ENCODE measurements at regions not wholly inside any gene's neighbourhood (a gene's known extent, or its start where the extent isn't known, plus 50 kb on each side); places are given as distances from the start of the nearest gene placed in this dataset.
"Not testable (repeated sequence)": the region's sequence is repeated elsewhere in the genome, so short reads cannot be mapped to it uniquely, and the experiment has no call there.

DNA sequence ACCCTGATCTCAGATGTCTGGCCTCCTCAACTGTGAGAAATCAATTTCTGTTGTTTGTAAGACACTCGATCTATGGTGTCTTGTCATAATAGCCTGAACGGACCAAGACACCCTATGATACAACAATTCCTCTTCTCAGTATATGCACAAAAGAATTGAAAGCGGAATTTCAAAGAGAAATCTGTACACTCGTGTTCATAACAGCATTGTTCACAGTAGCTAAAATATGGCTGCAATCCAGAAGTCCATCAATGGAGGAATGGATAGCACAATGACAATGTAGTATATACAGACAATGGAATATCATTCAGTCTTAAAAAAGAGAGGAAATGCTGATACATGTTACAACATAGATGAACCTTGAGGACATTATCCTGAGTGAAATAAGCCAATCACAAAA is 354.6 kb downstream of the SFMBT2 start:
- no peak for DNase-seq

- DNase-seq, result no peak
These were observed 355.9 kb downstream of the SFMBT2 start for GRCh38 chr10:7054915-7055314.

DNA sequence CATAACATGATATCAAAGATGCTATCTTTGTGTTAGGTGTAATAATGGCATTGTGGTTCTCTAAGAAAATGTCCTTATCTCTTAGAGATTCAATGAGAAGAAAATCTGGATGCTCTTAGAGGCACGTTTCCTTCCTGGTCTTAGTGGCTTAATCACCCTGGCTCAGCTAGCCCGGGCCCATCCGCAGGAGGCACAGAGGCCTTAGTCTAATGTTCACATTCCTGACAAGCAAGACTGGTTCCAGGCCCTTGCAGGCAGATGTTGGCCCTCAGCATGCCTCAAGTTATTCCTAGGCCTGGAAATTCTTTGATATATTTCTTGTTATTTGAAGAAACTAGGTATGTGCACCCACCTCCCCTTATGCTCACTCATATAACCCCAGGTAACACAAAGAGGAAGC is 357.6 kb downstream of the SFMBT2 start:
- no peak for DNase-seq

DNA sequence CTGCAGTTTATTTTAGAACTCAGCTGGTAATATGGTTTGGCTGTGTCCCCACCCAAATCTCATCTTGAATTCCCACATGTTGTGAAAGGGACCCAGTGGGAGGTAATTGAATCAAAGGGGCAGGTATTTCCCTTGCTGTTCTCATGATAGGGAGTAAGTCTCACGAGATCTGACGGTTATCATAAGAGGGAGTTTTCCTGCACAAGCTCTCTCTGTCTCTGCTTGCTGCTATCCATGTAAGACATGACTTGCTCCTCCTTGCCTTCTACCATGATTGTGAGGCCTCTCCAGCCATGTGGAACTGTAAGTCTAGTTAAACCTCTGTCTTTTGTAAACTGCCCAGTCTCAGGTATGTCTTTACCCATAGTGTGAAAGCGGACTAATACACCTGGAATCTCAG is 360.8 kb downstream of the SFMBT2 start:
- DNase-seq, result not testable (repeated sequence)

- no peak for DNase-seq
These were observed 362.8 kb downstream of the SFMBT2 start for GRCh38 chr10:7048061-7048460.

DNA sequence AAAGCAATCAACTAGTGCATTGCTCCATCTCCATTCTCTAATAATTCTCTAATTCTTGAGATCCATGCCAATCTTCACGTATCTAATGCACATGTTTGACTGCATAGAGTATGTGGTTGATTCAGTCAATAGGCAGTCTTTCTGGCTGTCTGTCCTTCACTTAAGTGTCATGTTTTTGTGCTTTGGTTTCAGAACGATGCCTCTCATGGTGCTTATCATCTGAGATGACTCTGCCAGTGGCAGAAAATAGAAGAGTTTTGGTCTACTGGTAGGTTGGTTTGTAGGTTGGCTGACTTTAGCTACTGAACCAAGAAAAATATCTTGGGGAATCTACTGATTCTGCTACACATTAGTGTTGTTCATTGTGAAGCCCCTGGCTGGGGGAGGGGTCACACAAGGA is 364.2 kb downstream of the SFMBT2 start:
- no peak for DNase-seq

- DNase-seq, result no peak
These were observed 364.8 kb downstream of the SFMBT2 start for GRCh38 chr10:7045891-7046599.

GRCh38 chr10:7043055-7043653 is 367.7 kb downstream of the SFMBT2 start:
- no peak for DNase-seq

GRCh38 chr10:7042419-7043054 is 368.3 kb downstream of the SFMBT2 start:
- DNase-seq, result no peak

DNA sequence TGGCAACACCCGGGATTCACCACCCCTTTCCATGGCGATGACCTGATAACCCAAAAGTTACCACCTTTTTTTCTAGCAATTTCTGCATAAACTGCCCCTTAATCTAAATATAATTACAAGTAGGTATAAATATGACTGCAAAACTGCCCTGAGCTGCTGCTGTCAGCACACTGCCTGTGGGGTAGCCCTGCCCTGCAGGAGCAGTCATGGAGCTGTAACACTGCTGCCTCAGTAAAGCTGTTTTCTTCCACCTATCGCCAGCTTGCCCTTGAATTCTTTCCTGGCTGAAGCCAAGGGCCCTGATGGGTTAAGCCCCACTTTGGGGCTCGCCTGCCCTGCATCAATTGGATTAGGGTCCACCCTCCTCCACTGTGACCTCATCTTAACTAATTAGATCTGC is 368.8 kb downstream of the SFMBT2 start:
- DNase-seq, result no peak

- DNase-seq, result no peak
These were observed 370.2 kb downstream of the SFMBT2 start for GRCh38 chr10:7040681-7041080.

GRCh38 chr10:7039859-7040258 is 371.0 kb downstream of the SFMBT2 start:
- DNase-seq, result no peak

DNA sequence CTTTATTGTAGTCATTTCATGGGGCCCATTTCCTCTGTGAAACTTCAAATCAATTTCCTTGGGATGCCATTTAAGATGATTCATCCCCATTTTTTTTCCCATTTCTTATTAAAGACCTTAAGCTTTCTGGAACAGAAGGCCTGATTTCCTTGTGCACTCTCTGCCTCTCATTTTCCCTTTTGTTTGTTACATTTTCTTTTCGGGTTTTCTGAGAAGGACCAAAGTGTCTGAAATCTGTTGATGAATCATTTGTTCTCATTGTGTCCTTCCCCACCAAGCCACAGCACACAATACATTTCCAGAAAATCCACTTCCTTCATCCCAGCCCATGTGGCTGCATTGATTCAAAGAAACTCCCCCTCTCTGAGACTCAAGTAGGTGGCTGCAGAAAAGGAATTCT is 372.4 kb downstream of the SFMBT2 start:
- DNase-seq, result peak; percentile 14

DNA sequence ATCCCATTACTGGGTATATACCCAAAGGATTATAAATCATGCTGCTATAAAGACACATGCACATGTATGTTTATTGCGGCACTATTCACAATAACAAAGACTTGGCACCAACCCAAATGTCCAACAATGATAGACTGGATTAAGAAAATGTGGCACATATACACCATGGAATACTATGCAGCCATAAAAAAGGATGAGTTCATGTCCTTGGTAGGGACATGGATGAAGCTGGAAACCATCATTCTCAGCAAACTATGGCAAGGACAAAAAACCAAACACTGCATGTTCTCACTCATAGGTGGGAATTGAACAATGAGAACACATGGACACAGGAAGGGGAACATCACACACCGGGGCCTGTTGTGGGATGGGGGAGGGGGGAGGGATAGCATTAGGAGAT is 373.4 kb downstream of the SFMBT2 start:
- DNase-seq, result not testable (repeated sequence)

- DNase-seq, result no peak
These were observed 373.9 kb downstream of the SFMBT2 start for GRCh38 chr10:7036951-7037350.

DNA sequence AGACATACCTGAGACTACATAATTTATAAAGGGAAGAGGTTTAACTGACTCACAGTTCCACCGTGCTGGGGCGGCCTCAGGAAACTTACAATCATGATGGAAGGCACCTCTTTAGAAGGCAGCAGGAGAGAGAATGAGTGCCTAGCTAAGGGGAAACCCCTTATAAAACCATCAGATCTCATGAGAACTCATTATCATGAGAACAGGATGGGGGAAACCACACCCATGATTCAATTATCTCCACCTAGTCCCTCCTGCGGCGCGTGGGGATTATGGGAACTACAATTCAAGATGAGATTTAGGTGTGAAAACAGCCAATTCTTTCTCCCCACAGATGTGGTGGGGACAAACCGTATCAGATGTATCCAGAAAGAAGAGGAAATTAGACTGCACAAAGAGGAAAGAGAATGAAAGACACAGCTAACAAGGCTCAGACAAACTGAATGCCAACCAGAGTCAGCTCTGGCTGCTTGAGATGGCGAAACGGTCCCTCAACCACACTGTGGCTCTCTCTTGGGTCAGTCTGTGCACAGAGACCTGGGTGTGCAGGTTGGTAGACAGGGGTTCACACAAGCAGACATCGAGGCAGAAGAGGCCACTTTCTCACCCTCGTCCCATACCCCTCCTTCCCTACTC is 375.6 kb downstream of the SFMBT2 start:
- DNase-seq, result no peak

- no peak for DNase-seq
These were observed 377.8 kb downstream of the SFMBT2 start for GRCh38 chr10:7033031-7033430.

DNA sequence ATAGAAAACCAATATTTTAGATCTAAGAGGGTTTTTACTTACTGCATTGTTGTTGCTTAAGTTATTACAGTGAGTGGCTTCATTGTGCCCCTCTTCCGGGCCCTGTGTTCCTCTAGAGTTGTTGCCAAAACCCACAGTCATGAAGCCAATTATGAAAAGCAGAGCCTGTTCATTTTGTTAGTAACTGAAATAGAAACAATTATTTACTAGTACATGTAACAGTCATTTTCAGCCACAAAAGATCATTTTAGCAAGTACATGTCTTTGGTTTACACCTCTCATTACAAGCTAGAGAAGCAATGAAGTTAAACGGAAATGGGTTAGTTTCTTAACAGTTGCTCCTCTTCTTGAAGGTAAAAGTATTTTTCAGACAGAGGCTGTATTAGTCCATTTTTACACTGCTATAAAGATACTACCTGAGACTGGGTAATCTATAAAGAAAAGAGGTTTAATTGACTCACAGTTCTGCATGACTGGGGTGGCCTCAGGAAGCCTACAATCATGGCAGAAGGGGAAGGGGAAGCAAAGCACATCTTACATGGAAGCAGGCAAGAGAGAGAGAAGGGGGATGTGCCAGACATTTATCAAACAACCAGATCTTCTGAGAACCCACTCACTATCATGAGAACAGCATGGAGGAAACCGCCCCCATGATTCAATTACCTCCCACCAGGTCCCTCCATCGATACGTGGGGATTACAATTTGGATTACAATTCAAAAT is 380.5 kb downstream of the SFMBT2 start:
- DNase-seq, result no peak

DNA sequence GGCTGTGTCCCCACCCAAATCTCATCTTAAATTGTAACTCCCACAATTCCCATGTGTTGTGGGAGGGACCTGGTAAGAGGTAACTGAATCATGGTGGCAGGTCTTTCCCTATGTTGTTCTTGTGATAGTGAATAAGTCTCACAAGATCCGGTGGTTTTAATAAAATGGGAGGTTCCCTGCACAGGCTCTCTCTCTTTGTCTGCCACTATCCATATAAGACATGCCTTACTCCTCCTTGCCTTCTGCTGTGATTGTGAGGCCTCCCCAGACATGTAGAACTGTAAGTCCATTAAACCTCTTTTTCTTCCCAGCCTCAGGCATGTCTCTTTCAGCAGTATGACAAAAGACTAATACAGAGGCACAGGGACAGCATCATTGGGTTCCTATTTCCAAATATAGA is 381.2 kb downstream of the SFMBT2 start:
- no peak for DNase-seq

- no peak for DNase-seq
These were observed 382.0 kb downstream of the SFMBT2 start for GRCh38 chr10:7028809-7029166.

GRCh38 chr10:7027913-7028808 is 382.7 kb downstream of the SFMBT2 start:
- peak; percentile 67 for DNase-seq
